ENCODE measurements at regions not wholly inside any gene's neighbourhood (a gene's known extent, or its start where the extent isn't known, plus 50 kb on each side); places are given as distances from the start of the nearest gene placed in this dataset.

- TF ChIP-seq POLR2A (IDR thresholded peaks at IDR 0.05) (no peak), CTCF (IDR thresholded peaks at IDR 0.05) (no peak), EP300 (IDR thresholded peaks at IDR 0.05) (no peak)
These were observed 1356.4 kb upstream of the TMEM132C start for GRCh38 chr12:126910570-126910969.

All from stomach (tissue), 4 donors.